ENCODE measurements at regions not wholly inside any gene's neighbourhood (a gene's known extent, or its start where the extent isn't known, plus 50 kb on each side); places are given as distances from the start of the nearest gene placed in this dataset.

DNA sequence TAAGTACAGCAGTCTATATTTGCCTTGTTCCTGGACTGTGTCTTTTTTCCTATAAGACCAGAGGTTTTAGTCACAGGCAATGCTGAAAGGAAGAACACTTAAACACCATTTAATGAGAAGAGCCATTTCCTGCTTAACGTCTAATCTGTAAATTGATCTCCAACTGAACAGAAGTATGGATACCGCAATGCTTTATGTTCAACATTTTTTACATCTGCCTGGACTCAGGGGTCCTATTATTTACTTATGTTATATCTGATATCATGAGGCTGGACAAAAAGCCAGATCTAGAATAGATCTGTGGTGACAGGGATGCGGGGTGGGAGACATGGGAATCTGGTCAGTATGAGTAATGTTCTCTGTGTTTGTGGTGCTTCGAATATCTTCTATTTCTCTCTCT, 334.6 kb upstream of the MPDZ start:
- TF ChIP-seq, protein P1, sequence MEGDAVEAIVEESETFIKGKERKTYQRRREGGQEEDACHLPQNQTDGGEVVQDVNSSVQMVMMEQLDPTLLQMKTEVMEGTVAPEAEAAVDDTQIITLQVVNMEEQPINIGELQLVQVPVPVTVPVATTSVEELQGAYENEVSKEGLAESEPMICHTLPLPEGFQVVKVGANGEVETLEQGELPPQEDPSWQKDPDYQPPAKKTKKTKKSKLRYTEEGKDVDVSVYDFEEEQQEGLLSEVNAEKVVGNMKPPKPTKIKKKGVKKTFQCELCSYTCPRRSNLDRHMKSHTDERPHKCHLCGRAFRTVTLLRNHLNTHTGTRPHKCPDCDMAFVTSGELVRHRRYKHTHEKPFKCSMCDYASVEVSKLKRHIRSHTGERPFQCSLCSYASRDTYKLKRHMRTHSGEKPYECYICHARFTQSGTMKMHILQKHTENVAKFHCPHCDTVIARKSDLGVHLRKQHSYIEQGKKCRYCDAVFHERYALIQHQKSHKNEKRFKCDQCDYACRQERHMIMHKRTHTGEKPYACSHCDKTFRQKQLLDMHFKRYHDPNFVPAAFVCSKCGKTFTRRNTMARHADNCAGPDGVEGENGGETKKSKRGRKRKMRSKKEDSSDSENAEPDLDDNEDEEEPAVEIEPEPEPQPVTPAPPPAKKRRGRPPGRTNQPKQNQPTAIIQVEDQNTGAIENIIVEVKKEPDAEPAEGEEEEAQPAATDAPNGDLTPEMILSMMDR (IDR thresholded peaks at IDR 0.05): no peak
- TF ChIP-seq POLR2AphosphoS5 (IDR thresholded peaks at IDR 0.05; ENCODE audit: low read depth, low read length): no peak
- TF ChIP-seq, protein P2, sequence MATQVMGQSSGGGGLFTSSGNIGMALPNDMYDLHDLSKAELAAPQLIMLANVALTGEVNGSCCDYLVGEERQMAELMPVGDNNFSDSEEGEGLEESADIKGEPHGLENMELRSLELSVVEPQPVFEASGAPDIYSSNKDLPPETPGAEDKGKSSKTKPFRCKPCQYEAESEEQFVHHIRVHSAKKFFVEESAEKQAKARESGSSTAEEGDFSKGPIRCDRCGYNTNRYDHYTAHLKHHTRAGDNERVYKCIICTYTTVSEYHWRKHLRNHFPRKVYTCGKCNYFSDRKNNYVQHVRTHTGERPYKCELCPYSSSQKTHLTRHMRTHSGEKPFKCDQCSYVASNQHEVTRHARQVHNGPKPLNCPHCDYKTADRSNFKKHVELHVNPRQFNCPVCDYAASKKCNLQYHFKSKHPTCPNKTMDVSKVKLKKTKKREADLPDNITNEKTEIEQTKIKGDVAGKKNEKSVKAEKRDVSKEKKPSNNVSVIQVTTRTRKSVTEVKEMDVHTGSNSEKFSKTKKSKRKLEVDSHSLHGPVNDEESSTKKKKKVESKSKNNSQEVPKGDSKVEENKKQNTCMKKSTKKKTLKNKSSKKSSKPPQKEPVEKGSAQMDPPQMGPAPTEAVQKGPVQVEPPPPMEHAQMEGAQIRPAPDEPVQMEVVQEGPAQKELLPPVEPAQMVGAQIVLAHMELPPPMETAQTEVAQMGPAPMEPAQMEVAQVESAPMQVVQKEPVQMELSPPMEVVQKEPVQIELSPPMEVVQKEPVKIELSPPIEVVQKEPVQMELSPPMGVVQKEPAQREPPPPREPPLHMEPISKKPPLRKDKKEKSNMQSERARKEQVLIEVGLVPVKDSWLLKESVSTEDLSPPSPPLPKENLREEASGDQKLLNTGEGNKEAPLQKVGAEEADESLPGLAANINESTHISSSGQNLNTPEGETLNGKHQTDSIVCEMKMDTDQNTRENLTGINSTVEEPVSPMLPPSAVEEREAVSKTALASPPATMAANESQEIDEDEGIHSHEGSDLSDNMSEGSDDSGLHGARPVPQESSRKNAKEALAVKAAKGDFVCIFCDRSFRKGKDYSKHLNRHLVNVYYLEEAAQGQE (IDR thresholded peaks at IDR 0.05; ENCODE audit: insufficient read depth in 1 of 2, low read depth in 2 of 2, low read length in 1 of 2): no peak
- no peak for TF ChIP-seq SIN3A (IDR thresholded peaks at IDR 0.05; ENCODE audit: borderline replicate concordance, insufficient read depth, low read depth, low read length)
- TF ChIP-seq TCF7L2 (IDR thresholded peaks at IDR 0.05; ENCODE audit: low read depth, low read length): no peak
